Mucosa of rectum (tissue), 2 donors: ENCODE measurements at regions not wholly inside any gene's neighbourhood (a gene's known extent, or its start where the extent isn't known, plus 50 kb on each side); places are given as distances from the start of the nearest gene placed in this dataset.
"Not testable (repeated sequence)": the region's sequence is repeated elsewhere in the genome, so short reads cannot be mapped to it uniquely, and the experiment has no call there.

Experiments used
- H3K27ac ChIP-seq, 2 donors: one replicate each; pipeline ENCODE4 v1.7.0; 2013; ENCODE audit warnings: inconsistent platforms in 2 of 2, low read depth in 2 of 2, low read length in 2 of 2
- H3K27me3 ChIP-seq, 2 donors: one replicate each; pipeline ENCODE4 v1.7.0; 2013; ENCODE audit warnings: low read length in 2 of 2; ENCODE audit not compliant: control insufficient read depth in 2 of 2, insufficient read depth in 2 of 2
- H3K36me3 ChIP-seq, 2 donors: one replicate each; pipeline ENCODE4 v1.7.0; 2013; ENCODE audit warnings: low read length in 2 of 2; ENCODE audit not compliant: control insufficient read depth in 2 of 2, insufficient read depth in 2 of 2
- H3K4me1 ChIP-seq, 2 donors: one replicate each; pipeline ENCODE4 v1.7.0; 2013; ENCODE audit warnings: low read length in 2 of 2, mild to moderate bottlenecking in 1 of 2; ENCODE audit not compliant: control insufficient read depth in 2 of 2, insufficient read depth in 2 of 2
- H3K4me3 ChIP-seq, 2 donors: one replicate each; pipeline ENCODE4 v1.7.0; 2013; ENCODE audit warnings: low read length in 2 of 2
- H3K9ac ChIP-seq, 2 donors: one replicate each; pipeline ENCODE4 v1.7.0; 2013; ENCODE audit warnings: low read length in 2 of 2, low read depth in 1 of 2, mild to moderate bottlenecking in 1 of 2
- H3K9me3 ChIP-seq, 2 donors: one replicate each; pipeline ENCODE4 v1.7.0; 2013; ENCODE audit warnings: low read length in 2 of 2; ENCODE audit not compliant: control insufficient read depth in 2 of 2
- donor health status: healthy.
- donor health status: Normal muscosa, but diverticular disease.

GRCh38 chr1:38508232-38508631 lies 351.3 kb downstream of the RRAGC start:
- Histone ChIP-seq H3K27ac (no peak overlapping the region), H3K9me3 (no peaks in the 10 kb centered on the region), H3K27me3 (peaks cover 3 to 15% of the 10 kb centered on the region in 2 donors), H3K9ac (no peak overlapping the region), H3K4me1 (no peaks in the 10 kb centered on the region), H3K36me3 (no peaks in the 10 kb centered on the region), H3K4me3 (no peak overlapping the region)

- Histone ChIP-seq H3K27me3 (peaks cover 3 to 18% of the 10 kb centered on the region in 2 donors), H3K27ac (no peak overlapping the region), H3K9ac (no peak overlapping the region)
Measured at GRCh38 chr1:38507563-38507962, 352.0 kb downstream of the RRAGC start.

GRCh38 chr1:38505944-38506343 lies 353.6 kb downstream of the RRAGC start:
- no peak overlapping the region for H3K27ac ChIP-seq
- H3K4me3 ChIP-seq: no peak overlapping the region
- H3K9me3 ChIP-seq: no peaks in the 10 kb centered on the region
- H3K9ac ChIP-seq: no peak overlapping the region
- no peaks in the 10 kb centered on the region for H3K4me1 ChIP-seq
- H3K36me3 ChIP-seq: no peaks in the 10 kb centered on the region
- H3K27me3 ChIP-seq: peaks cover 3 to 22% of the 10 kb centered on the region in 2 donors

More at GRCh38 chr1:38507563-38507962, 352.0 kb downstream of the RRAGC start:
- no peaks in the 10 kb centered on the region for H3K4me1 ChIP-seq
- H3K4me3 ChIP-seq: no peak overlapping the region
- no peaks in the 10 kb centered on the region for H3K9me3 ChIP-seq
- no peaks in the 10 kb centered on the region for H3K36me3 ChIP-seq

- Histone ChIP-seq H3K9ac (no peak overlapping the region), H3K4me1 (no peaks in the 10 kb centered on the region), H3K27ac (no peak overlapping the region), H3K36me3 (no peaks in the 10 kb centered on the region), H3K4me3 (no peak overlapping the region), H3K9me3 (no peaks in the 10 kb centered on the region), H3K27me3 (peaks cover 7 to 18% of the 10 kb centered on the region in 2 donors)
Measured at GRCh38 chr1:38502758-38503157, 356.8 kb downstream of the RRAGC start.

- H3K4me1 ChIP-seq: no peaks in the 10 kb centered on the region
- H3K36me3 ChIP-seq: no peaks in the 10 kb centered on the region
- H3K27me3 ChIP-seq: peaks cover 7 to 12% of the 10 kb centered on the region in 2 donors
- no peaks in the 10 kb centered on the region for H3K9me3 ChIP-seq
- H3K4me3 ChIP-seq: no peak overlapping the region
- no peak overlapping the region for H3K27ac ChIP-seq
- H3K9ac ChIP-seq: no peak overlapping the region
Measured at GRCh38 chr1:38500891-38501290, 358.7 kb downstream of the RRAGC start.

GRCh38 chr1:38500352-38500751 lies 359.2 kb downstream of the RRAGC start:
- Histone ChIP-seq H3K4me3 (no peak overlapping the region), H3K27me3 (peaks cover 7% of the 10 kb centered on the region in 2 donors), H3K4me1 (no peaks in the 10 kb centered on the region), H3K9ac (no peak overlapping the region), H3K36me3 (no peaks in the 10 kb centered on the region), H3K27ac (no peak overlapping the region), H3K9me3 (no peaks in the 10 kb centered on the region)

- H3K4me3 ChIP-seq: no peak overlapping the region
- H3K9ac ChIP-seq: no peak overlapping the region
- H3K9me3 ChIP-seq: no peaks in the 10 kb centered on the region
- H3K27ac ChIP-seq: no peak overlapping the region
- H3K4me1 ChIP-seq: no peaks in the 10 kb centered on the region
- H3K27me3 ChIP-seq: peaks cover 7% of the 10 kb centered on the region in 2 donors
- no peaks in the 10 kb centered on the region for H3K36me3 ChIP-seq
Measured at GRCh38 chr1:38498686-38499085, 360.9 kb downstream of the RRAGC start.

- no peak overlapping the region for H3K9ac ChIP-seq
Measured at GRCh38 chr1:38497921-38498656, 361.5 kb downstream of the RRAGC start.

GRCh38 chr1:38493306-38493705 lies 366.3 kb downstream of the RRAGC start:
- not testable (repeated sequence) for H3K9ac ChIP-seq, H3K27ac ChIP-seq, H3K9me3 ChIP-seq, H3K27me3 ChIP-seq, H3K4me3 ChIP-seq, H3K4me1 ChIP-seq, H3K36me3 ChIP-seq

More at GRCh38 chr1:38497921-38498656, 361.5 kb downstream of the RRAGC start:
- H3K4me1 ChIP-seq: no peaks in the 10 kb centered on the region
- H3K27ac ChIP-seq: no peak overlapping the region
- H3K27me3 ChIP-seq: peaks cover 7 to 8% of the 10 kb centered on the region in 2 donors
- H3K36me3 ChIP-seq: no peaks in the 10 kb centered on the region
- no peak overlapping the region for H3K4me3 ChIP-seq
- H3K9me3 ChIP-seq: no peaks in the 10 kb centered on the region

- Histone ChIP-seq H3K9me3 (no peaks in the 10 kb centered on the region), H3K27me3 (peaks cover 0 to 3% of the 10 kb centered on the region in 2 donors), H3K9ac (no peak overlapping the region), H3K36me3 (no peaks in the 10 kb centered on the region), H3K4me1 (no peaks in the 10 kb centered on the region), H3K27ac (no peak overlapping the region), H3K4me3 (no peak overlapping the region)
Measured at GRCh38 chr1:38489844-38490270, 369.7 kb downstream of the RRAGC start.
